ENCODE measurements at regions not wholly inside any gene's neighbourhood (a gene's known extent, or its start where the extent isn't known, plus 50 kb on each side); places are given as distances from the start of the nearest gene placed in this dataset.

DNA sequence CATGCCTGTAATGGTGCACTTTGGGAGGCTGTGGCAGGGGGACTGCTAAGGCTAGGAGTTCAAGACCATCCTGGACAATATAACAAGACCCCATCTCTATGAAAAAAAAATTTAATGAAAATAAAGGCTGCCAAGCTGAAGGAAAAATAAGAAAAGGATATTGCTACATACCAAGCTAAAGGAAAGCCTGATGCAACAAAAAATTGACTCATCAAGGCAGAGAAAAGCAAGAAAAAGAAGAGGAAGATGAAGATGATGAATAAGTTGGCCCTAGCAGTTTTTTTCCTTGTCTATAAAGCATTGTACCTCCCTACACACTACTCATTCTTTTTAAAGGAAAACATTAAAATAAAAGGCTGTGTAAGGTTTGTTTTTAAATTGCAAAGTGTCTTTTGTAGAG lies 441.9 kb upstream of the MDFIC2 start:
- TF ChIP-seq, protein P1, sequence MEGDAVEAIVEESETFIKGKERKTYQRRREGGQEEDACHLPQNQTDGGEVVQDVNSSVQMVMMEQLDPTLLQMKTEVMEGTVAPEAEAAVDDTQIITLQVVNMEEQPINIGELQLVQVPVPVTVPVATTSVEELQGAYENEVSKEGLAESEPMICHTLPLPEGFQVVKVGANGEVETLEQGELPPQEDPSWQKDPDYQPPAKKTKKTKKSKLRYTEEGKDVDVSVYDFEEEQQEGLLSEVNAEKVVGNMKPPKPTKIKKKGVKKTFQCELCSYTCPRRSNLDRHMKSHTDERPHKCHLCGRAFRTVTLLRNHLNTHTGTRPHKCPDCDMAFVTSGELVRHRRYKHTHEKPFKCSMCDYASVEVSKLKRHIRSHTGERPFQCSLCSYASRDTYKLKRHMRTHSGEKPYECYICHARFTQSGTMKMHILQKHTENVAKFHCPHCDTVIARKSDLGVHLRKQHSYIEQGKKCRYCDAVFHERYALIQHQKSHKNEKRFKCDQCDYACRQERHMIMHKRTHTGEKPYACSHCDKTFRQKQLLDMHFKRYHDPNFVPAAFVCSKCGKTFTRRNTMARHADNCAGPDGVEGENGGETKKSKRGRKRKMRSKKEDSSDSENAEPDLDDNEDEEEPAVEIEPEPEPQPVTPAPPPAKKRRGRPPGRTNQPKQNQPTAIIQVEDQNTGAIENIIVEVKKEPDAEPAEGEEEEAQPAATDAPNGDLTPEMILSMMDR (IDR thresholded peaks at IDR 0.05) = no peak
- TF ChIP-seq POLR2A (IDR thresholded peaks at IDR 0.05) = no peak

Measured in uterus (tissue), 2 donors.